AG04449 (cell line): ENCODE measurements at regions not wholly inside any gene's neighbourhood (a gene's known extent, or its start where the extent isn't known, plus 50 kb on each side); places are given as distances from the start of the nearest gene placed in this dataset.

Experiments used
- CTCF ChIA-PET: fragments of 350-600 bp; formaldehyde crosslinking; extraction: SDS; loops from one replicate; lab custom pipeline; 2021; ENCODE audit warnings: antibody characterized with exemption; lab: Yijun Ruan, JAX
- POLR2A ChIA-PET: fragments of 400-600, 350-600 bp; formaldehyde crosslinking; extraction: SDS; loops from one replicate; lab custom pipeline; 2020; ENCODE audit warnings: antibody characterized with exemption, inconsistent platforms; lab: Yijun Ruan, JAX
- DNase-seq: peaks from one replicate; pipeline ENCODE4 v3.0.0-alpha.2; 2010; ENCODE audit warnings: low read depth, low spot score
- H3K4me3 ChIP-seq: 2 replicates; pipeline ENCODE4 v1.5.1; 2011; ENCODE audit warnings: low read depth, mild to moderate bottlenecking, control low read depth, low read length
- TF ChIP-seq, protein P1 (sequence below): IDR thresholded peaks from one replicate; pipeline ENCODE4 v1.5.1; 2011; ENCODE audit warnings: mild to moderate bottlenecking, moderate library complexity, low read length, control low read depth, inconsistent platforms; ENCODE audit not compliant: insufficient read depth; ENCODE audit errors: missing control alignments

DNA sequence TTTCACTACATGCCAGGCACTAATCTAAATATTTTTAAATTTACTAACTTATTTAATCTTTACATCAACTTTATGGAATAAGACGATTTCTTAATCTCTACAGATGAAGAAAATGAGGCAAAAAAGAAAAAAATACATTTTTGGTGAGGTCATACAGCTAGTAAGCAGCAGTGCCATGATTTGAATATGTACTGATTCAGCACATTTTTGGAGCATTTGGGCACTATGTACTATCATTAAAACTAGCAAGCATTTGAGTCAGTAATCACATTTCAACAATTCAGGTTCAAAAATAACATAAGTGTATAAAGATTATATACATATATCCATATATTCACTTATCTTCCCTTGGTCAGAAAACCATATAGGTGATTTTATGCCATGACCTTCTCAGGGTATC lies 124.4 kb upstream of the TMTC1 start:
- no peak for DNase-seq
- H3K4me3 ChIP-seq: no peak overlapping the region
- ChIA-PET CTCF (no interaction called here), POLR2A (no interaction called here)
- TF ChIP-seq, protein P1, sequence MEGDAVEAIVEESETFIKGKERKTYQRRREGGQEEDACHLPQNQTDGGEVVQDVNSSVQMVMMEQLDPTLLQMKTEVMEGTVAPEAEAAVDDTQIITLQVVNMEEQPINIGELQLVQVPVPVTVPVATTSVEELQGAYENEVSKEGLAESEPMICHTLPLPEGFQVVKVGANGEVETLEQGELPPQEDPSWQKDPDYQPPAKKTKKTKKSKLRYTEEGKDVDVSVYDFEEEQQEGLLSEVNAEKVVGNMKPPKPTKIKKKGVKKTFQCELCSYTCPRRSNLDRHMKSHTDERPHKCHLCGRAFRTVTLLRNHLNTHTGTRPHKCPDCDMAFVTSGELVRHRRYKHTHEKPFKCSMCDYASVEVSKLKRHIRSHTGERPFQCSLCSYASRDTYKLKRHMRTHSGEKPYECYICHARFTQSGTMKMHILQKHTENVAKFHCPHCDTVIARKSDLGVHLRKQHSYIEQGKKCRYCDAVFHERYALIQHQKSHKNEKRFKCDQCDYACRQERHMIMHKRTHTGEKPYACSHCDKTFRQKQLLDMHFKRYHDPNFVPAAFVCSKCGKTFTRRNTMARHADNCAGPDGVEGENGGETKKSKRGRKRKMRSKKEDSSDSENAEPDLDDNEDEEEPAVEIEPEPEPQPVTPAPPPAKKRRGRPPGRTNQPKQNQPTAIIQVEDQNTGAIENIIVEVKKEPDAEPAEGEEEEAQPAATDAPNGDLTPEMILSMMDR: no peak

- ChIA-PET CTCF (no interaction called here), POLR2A (no interaction called here)
- H3K4me3 ChIP-seq: no peak overlapping the region
- no peak for DNase-seq
- TF ChIP-seq, protein P1: no peak
Observed at GRCh38 chr12:29907461-29907860, 123.7 kb upstream of the TMTC1 start.

DNA sequence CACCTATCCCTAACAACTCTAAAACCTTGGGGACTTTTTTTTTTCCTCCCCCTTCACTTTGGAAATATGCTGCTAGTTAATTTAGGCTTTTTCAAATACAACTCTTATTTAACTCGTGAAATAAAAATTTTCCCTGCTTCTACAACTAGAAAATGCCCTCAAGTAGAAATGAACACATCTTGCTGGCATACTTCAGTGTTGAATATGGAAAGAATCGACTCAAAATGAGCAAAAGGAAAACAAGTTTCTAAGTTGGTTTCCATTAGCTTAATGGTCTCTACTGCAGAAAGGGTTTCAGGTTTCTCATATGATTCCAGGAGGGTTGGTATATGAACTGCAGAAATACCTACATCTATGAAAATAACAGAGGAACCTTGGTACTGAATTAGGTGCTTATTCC lies 118.3 kb upstream of the TMTC1 start:
- no peak overlapping the region for H3K4me3 ChIP-seq
- DNase-seq: no peak
- CTCF ChIA-PET: no interaction called here
- TF ChIP-seq, protein P1: no peak
- POLR2A ChIA-PET: no interaction called here

GRCh38 chr12:29901585-29901984 lies 117.8 kb upstream of the TMTC1 start:
- no peak for DNase-seq
- ChIA-PET CTCF (no interaction called here), POLR2A (no interaction called here)
- TF ChIP-seq, protein P1: no peak
- H3K4me3 ChIP-seq: no peak overlapping the region

GRCh38 chr12:29899212-29899931 lies 115.6 kb upstream of the TMTC1 start:
- H3K4me3 ChIP-seq: no peak overlapping the region
- DNase-seq: no peak
- POLR2A ChIA-PET: no interaction called here
- TF ChIP-seq, protein P1: no peak
- CTCF ChIA-PET: no interaction called here

- TF ChIP-seq, protein P1: no peak
- no peak for DNase-seq
- CTCF ChIA-PET: no interaction called here
- H3K4me3 ChIP-seq: no peak overlapping the region
- POLR2A ChIA-PET: no interaction called here
Observed at GRCh38 chr12:29895966-29896365, 112.2 kb upstream of the TMTC1 start.
